Spleen (tissue), 7 donors: ENCODE measurements at regions not wholly inside any gene's neighbourhood (a gene's known extent, or its start where the extent isn't known, plus 50 kb on each side); places are given as distances from the start of the nearest gene placed in this dataset.

ENCODE experiments used
- CTCF ChIP-seq, 11 experiments: fragments of 200-600 bp in 7 of 11; fragments of 450-650 bp in 4 of 11; sonication (generic) in 4 of 11; IDR thresholded peaks in 8 of 11; conservative IDR thresholded peaks in 3 of 11; 1 replicate in 7 of 11; 2 replicates in 4 of 11; pipeline versions ENCODE4 v1.4.0 to v1.8.0; 2016 to 2021; ENCODE audit warnings: antibody characterized with exemption in 11 of 11, inconsistent platforms in 4 of 11, mild to moderate bottlenecking in 1 of 11
- POLR2A ChIP-seq, 3 donors: fragments of 450-650 bp; IDR thresholded peaks; one replicate each; pipeline ENCODE4 v1.5.1; 2017; ENCODE audit warnings: antibody characterized with exemption in 3 of 3, mild to moderate bottlenecking in 1 of 3
- POLR2AphosphoS5 ChIP-seq, 3 donors: sonication (generic); formaldehyde crosslinking; IDR thresholded peaks; one replicate each; pipeline ENCODE4 v1.5.1; 2017; ENCODE audit warnings: antibody characterized with exemption in 3 of 3
- donor health status: DM: no; HTN: no; CAD: no; lungs with moderate emphysema.
- donor health status: DM: no; HTN: no; CAD: no.
- donor health status: DM: no; HTN: no; CAD: no.

DNA sequence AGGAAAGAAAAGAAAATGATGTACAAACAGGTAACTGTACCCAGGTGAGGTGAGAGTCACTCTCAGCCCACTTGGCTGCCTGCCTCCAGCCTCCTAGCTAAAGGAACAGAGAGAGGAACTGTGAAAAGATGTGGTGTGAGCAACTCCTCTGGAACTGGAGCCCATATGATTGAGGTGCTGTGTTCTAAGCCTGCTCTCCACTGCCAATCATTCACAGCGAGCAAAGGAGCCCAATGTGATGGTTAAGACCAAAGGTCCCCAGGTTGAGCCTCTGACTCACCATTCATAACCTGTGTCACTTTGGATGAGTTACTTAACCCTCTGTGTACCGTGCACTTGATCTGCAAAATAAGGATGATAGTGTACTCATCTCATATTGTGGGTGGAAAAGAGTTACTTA lies 868.1 kb upstream of the AUTS2 start:
- TF ChIP-seq CTCF (IDR thresholded peaks at IDR 0.05 in 8 of 11, conservative IDR thresholded peaks at IDR 0.05 in 3 of 11) (no peak), POLR2A (IDR thresholded peaks at IDR 0.05) (no peak), POLR2AphosphoS5 (IDR thresholded peaks at IDR 0.05) (no peak)
